Stimulated activated effector memory CD8-positive, alpha-beta T cell treated with anti-CD3 and anti-CD28 coated beads, Interleukin-12 subunit alpha, Interleukin-12 subunit beta, amount 100 ng/mL, for 72 hours (primary cell): ENCODE measurements at regions not wholly inside any gene's neighbourhood (a gene's known extent, or its start where the extent isn't known, plus 50 kb on each side); places are given as distances from the start of the nearest gene placed in this dataset.

Experiments used
- ATAC-seq: fragments of 150-1000 bp; cut with Tn5 transposase; 2 replicates; pipeline ENCODE4 v1.10.0; 2021
- DNase-seq, 2 donors: peaks; one replicate each; pipeline ENCODE4 v3.0.0; 2021 to 2022; ENCODE audit warnings: low spot score in 2 of 2
- H3K27ac Mint-ChIP-seq: one replicate; pipeline ENCODE4 v1.8.0; 2022; ENCODE audit warnings: mild to moderate bottlenecking, mixed read lengths
- H3K36me3 Mint-ChIP-seq: one replicate; pipeline ENCODE4 v1.8.0; 2022; ENCODE audit warnings: mild to moderate bottlenecking, mixed read lengths
- H3K4me1 Mint-ChIP-seq: one replicate; pipeline ENCODE4 v1.8.0; 2022; ENCODE audit warnings: mixed read lengths
- H3K4me3 Mint-ChIP-seq: one replicate; pipeline ENCODE4 v1.8.0; 2022; ENCODE audit warnings: mild to moderate bottlenecking, mixed read lengths
- H3K9me3 Mint-ChIP-seq: one replicate; pipeline ENCODE4 v1.8.0; 2022; ENCODE audit warnings: mixed read lengths

- DNase-seq: no peak
- Mint-ChIP-seq H3K4me3 (no peak overlapping the region), H3K4me1 (no peaks in the 10 kb centered on the region), H3K36me3 (no peaks in the 10 kb centered on the region), H3K9me3 (no peaks in the 10 kb centered on the region), H3K27ac (no peak overlapping the region)
- ATAC-seq: no peak
Measured at GRCh38 chr3:8441969-8442559, 59.6 kb upstream of the LMCD1 start.

- H3K9me3 Mint-ChIP-seq: no peaks in the 10 kb centered on the region
- H3K4me1 Mint-ChIP-seq: no peaks in the 10 kb centered on the region
- no peaks in the 10 kb centered on the region for H3K36me3 Mint-ChIP-seq
- ATAC-seq: no peak
- no peak overlapping the region for H3K27ac Mint-ChIP-seq
- no peak for DNase-seq
- H3K4me3 Mint-ChIP-seq: no peak overlapping the region
Measured at GRCh38 chr3:8442993-8443650, 58.5 kb upstream of the LMCD1 start.

DNA sequence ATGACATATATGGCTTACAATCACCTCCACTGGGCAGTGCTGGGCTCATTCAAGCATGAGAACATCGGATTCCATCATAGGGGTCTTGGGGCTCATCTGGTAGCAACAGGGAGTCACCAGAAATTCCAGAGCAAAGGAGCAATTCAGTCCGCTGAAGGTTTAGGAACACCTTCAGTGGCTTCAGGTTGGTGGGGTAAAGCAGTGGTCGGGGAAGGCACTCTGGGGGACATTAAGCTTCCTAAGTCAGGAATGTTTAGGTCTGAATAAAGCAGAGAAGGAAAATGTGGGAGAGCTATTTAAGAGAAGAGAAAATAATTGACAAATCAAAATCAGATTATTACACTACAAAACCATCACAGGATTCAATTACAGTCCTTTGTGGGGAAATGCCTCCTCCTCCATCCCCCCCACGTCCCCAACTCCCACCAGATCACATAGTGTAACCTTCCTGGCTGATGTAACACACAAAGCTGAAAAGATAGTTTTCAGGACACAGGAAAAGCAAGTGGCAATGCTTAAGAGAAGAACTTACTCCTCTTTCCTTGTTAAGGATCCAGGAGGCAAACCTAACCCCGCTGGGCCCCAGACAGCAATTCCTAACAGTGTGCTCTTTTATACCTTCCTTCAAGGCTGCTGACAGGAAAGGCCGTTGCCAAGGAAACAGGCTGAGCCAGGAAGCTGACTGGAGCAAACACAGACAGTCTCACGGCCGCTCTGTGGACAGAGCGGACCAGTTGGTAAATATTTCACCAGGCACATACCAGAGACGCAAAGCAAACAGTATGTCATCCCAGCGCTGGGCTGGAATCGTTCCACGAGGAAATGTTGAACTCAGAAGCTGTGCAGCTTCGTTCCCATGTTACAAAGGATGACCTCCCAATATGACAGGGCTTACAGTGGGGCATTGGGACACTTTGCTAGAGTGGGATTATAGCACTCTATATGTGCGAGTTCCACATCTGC lies 57.5 kb upstream of the LMCD1 start:
- DNase-seq: no peak
- no peak overlapping the region for H3K4me3 Mint-ChIP-seq
- H3K9me3 Mint-ChIP-seq: no peaks in the 10 kb centered on the region
- no peak for ATAC-seq
- H3K27ac Mint-ChIP-seq: no peak overlapping the region
- H3K36me3 Mint-ChIP-seq: no peaks in the 10 kb centered on the region
- no peaks in the 10 kb centered on the region for H3K4me1 Mint-ChIP-seq

DNA sequence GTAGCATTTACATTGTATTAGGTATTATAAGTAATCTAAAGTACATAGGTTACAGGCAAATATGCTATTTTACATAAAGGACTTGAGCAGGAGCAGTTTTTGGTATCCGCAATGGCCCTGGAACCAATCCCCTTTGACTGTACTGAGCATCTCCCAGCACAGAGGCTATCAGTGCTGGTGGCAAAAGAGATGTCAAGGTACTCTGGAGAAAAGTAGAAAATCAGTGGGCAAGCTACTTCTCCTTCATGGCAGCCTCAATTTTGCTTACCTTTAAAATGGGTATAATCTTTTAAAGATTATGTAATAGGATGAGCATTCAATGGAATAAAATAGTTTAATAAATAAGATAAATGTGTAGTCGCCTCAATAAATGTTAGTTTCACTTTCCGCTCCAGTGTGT lies 56.7 kb upstream of the LMCD1 start:
- no peak for DNase-seq
- Mint-ChIP-seq H3K9me3 (no peaks in the 10 kb centered on the region), H3K4me1 (no peaks in the 10 kb centered on the region), H3K4me3 (no peak overlapping the region), H3K27ac (no peak overlapping the region), H3K36me3 (no peaks in the 10 kb centered on the region)
- no peak for ATAC-seq

- no peaks in the 10 kb centered on the region for H3K36me3 Mint-ChIP-seq
- ATAC-seq (no peak), DNase-seq (no peak)
- no peaks in the 10 kb centered on the region for H3K9me3 Mint-ChIP-seq
- H3K27ac Mint-ChIP-seq: no peak overlapping the region
- no peak overlapping the region for H3K4me3 Mint-ChIP-seq
- H3K4me1 Mint-ChIP-seq: no peaks in the 10 kb centered on the region
Measured at GRCh38 chr3:8445861-8446260, 55.8 kb upstream of the LMCD1 start.

DNA sequence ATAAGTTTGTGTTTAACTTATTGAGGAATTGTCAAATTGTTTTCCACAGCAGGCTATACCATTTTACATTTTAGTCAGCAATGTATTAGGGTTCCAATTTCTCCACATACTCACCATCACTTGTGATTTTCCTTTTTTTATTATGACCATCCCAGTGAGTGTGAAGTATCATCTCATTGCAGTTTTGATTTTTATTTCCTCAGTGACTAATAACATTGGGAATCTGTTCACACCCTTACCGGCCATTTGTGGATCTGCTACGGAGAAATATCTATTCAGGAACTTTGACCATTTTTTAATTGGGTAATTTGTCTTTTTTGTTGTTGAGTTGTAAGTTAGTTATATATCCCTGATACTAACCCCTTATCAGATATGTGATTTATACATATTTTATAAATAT lies 54.8 kb upstream of the LMCD1 start:
- Mint-ChIP-seq H3K27ac (no peak overlapping the region), H3K4me3 (no peak overlapping the region), H3K4me1 (no peaks in the 10 kb centered on the region), H3K36me3 (no peaks in the 10 kb centered on the region), H3K9me3 (no peaks in the 10 kb centered on the region)
- ATAC-seq (no peak), DNase-seq (no peak)

GRCh38 chr3:8450618-8451017 lies 51.0 kb upstream of the LMCD1 start:
- Mint-ChIP-seq H3K36me3 (no peaks in the 10 kb centered on the region), H3K4me1 (no peaks in the 10 kb centered on the region), H3K9me3 (no peaks in the 10 kb centered on the region), H3K27ac (no peak overlapping the region), H3K4me3 (no peak overlapping the region)
- ATAC-seq: no peak
- no peak for DNase-seq

DNA sequence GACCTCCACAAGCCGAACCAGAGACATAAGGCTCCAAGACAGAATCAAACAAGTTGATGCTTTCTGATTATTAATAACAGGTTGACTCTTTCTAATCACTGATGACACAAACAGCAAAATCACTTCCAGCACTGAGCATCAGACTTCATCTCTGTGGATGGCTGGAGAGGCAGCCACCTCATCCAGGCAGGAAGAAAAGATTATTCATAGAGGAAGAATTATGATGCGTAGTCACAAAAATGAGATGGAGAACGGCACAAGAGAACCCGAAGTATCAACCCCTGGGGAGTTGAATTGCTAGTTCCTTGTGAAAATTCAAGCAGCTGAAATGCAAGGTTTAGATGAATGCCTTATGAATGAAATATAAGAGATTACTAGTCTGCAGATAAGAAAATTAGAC lies 49.9 kb upstream of the LMCD1 start:
- Mint-ChIP-seq H3K4me1 (no peaks in the 10 kb centered on the region), H3K9me3 (no peaks in the 10 kb centered on the region)
- no peak for DNase-seq

More for the DNA sequence above, 49.9 kb upstream of the LMCD1 start:
- H3K27ac Mint-ChIP-seq: no peak overlapping the region
- H3K4me3 Mint-ChIP-seq: no peak overlapping the region
- ATAC-seq: no peak
- H3K36me3 Mint-ChIP-seq: no peaks in the 10 kb centered on the region
